IPS-18a (cell line): ENCODE measurements at regions not wholly inside any gene's neighbourhood (a gene's known extent, or its start where the extent isn't known, plus 50 kb on each side); places are given as distances from the start of the nearest gene placed in this dataset.

ENCODE experiments used
- H3K27ac ChIP-seq: one replicate; pipeline ENCODE4 v1.5.1; 2013; ENCODE audit warnings: low read length
- H3K27me3 ChIP-seq: one replicate; pipeline ENCODE4 v1.6.1; 2013; ENCODE audit warnings: mild to moderate bottlenecking, low read length; ENCODE audit not compliant: control insufficient read depth, insufficient read depth
- H3K36me3 ChIP-seq: one replicate; pipeline ENCODE4 v1.6.1; 2013; ENCODE audit warnings: low read depth, low read length; ENCODE audit not compliant: control insufficient read depth
- H3K4me1 ChIP-seq: one replicate; pipeline ENCODE4 v1.6.1; 2013; ENCODE audit warnings: low read depth, low read length; ENCODE audit not compliant: control insufficient read depth
- H3K4me3 ChIP-seq: one replicate; pipeline ENCODE4 v1.5.1; 2013; ENCODE audit warnings: low read length
- H3K9ac ChIP-seq: one replicate; pipeline ENCODE4 v1.6.1; 2013; ENCODE audit warnings: mild to moderate bottlenecking, low read length, moderate library complexity
- H3K9me3 ChIP-seq: one replicate; pipeline ENCODE4 v1.6.1; 2013; ENCODE audit warnings: low read depth, low read length; ENCODE audit not compliant: control insufficient read depth

- Histone ChIP-seq H3K4me1 (no peaks in the 10 kb centered on the region), H3K27ac (no peak overlapping the region), H3K9ac (no peak overlapping the region), H3K27me3 (no peaks in the 10 kb centered on the region), H3K4me3 (no peak overlapping the region), H3K9me3 (no peaks in the 10 kb centered on the region), H3K36me3 (no peaks in the 10 kb centered on the region)
These were observed 245.3 kb downstream of the HACE1 start for GRCh38 chr6:104614394-104614793.

- H3K27me3 ChIP-seq, result no peaks in the 10 kb centered on the region
- H3K36me3 ChIP-seq, result no peaks in the 10 kb centered on the region
- H3K9me3 ChIP-seq, result no peaks in the 10 kb centered on the region
- H3K4me1 ChIP-seq, result no peaks in the 10 kb centered on the region
- no peak overlapping the region for H3K27ac ChIP-seq
- no peak overlapping the region for H3K4me3 ChIP-seq
- no peak overlapping the region for H3K9ac ChIP-seq
These were observed 246.2 kb downstream of the HACE1 start for GRCh38 chr6:104613416-104614001.

GRCh38 chr6:104612541-104612940 lies 247.2 kb downstream of the HACE1 start:
- no peak overlapping the region for H3K27ac ChIP-seq
- H3K36me3 ChIP-seq, result no peaks in the 10 kb centered on the region
- H3K9ac ChIP-seq, result no peak overlapping the region
- no peak overlapping the region for H3K4me3 ChIP-seq
- no peaks in the 10 kb centered on the region for H3K4me1 ChIP-seq
- no peaks in the 10 kb centered on the region for H3K9me3 ChIP-seq
- no peaks in the 10 kb centered on the region for H3K27me3 ChIP-seq

GRCh38 chr6:104608101-104608500 lies 251.6 kb downstream of the HACE1 start:
- no peaks in the 10 kb centered on the region for H3K9me3 ChIP-seq
- H3K4me3 ChIP-seq, result no peak overlapping the region
- no peak overlapping the region for H3K27ac ChIP-seq

GRCh38 chr6:104607501-104607900 lies 252.2 kb downstream of the HACE1 start:
- Histone ChIP-seq H3K27me3 (no peaks in the 10 kb centered on the region), H3K27ac (no peak overlapping the region), H3K36me3 (no peaks in the 10 kb centered on the region), H3K4me1 (no peaks in the 10 kb centered on the region), H3K9ac (no peak overlapping the region), H3K9me3 (no peaks in the 10 kb centered on the region), H3K4me3 (no peak overlapping the region)

More at GRCh38 chr6:104608101-104608500, 251.6 kb downstream of the HACE1 start:
- Histone ChIP-seq H3K27me3 (no peaks in the 10 kb centered on the region), H3K36me3 (no peaks in the 10 kb centered on the region), H3K9ac (no peak overlapping the region), H3K4me1 (no peaks in the 10 kb centered on the region)

GRCh38 chr6:104606361-104606760 lies 253.4 kb downstream of the HACE1 start:
- Histone ChIP-seq H3K27me3 (no peaks in the 10 kb centered on the region), H3K4me1 (no peaks in the 10 kb centered on the region), H3K9ac (no peak overlapping the region), H3K4me3 (no peak overlapping the region), H3K9me3 (no peaks in the 10 kb centered on the region), H3K27ac (no peak overlapping the region), H3K36me3 (no peaks in the 10 kb centered on the region)

GRCh38 chr6:104604685-104605084 lies 255.0 kb downstream of the HACE1 start:
- Histone ChIP-seq H3K27ac (no peak overlapping the region), H3K4me3 (no peak overlapping the region), H3K9ac (no peak overlapping the region), H3K36me3 (no peaks in the 10 kb centered on the region), H3K9me3 (no peaks in the 10 kb centered on the region), H3K4me1 (no peaks in the 10 kb centered on the region), H3K27me3 (no peaks in the 10 kb centered on the region)

GRCh38 chr6:104603108-104603745 lies 256.5 kb downstream of the HACE1 start:
- Histone ChIP-seq H3K9me3 (no peaks in the 10 kb centered on the region), H3K9ac (no peak overlapping the region), H3K4me3 (no peak overlapping the region), H3K36me3 (no peaks in the 10 kb centered on the region), H3K27me3 (no peaks in the 10 kb centered on the region), H3K27ac (no peak overlapping the region), H3K4me1 (no peaks in the 10 kb centered on the region)

GRCh38 chr6:104601721-104602120 lies 258.0 kb downstream of the HACE1 start:
- Histone ChIP-seq H3K36me3 (no peaks in the 10 kb centered on the region), H3K4me1 (peaks cover 7% of the 10 kb centered on the region), H3K4me3 (no peak overlapping the region), H3K27ac (no peak overlapping the region), H3K27me3 (no peaks in the 10 kb centered on the region), H3K9me3 (no peaks in the 10 kb centered on the region), H3K9ac (no peak overlapping the region)

- Histone ChIP-seq H3K27ac (no peak overlapping the region), H3K36me3 (no peaks in the 10 kb centered on the region), H3K4me3 (no peak overlapping the region), H3K27me3 (no peaks in the 10 kb centered on the region), H3K4me1 (peaks cover 7% of the 10 kb centered on the region), H3K9me3 (no peaks in the 10 kb centered on the region), H3K9ac (no peak overlapping the region)
These were observed 258.5 kb downstream of the HACE1 start for GRCh38 chr6:104601131-104601651.

GRCh38 chr6:104600639-104600931 lies 259.1 kb downstream of the HACE1 start:
- Histone ChIP-seq H3K9ac (no peak overlapping the region), H3K27ac (no peak overlapping the region), H3K4me3 (no peak overlapping the region), H3K4me1 (peaks cover 7% of the 10 kb centered on the region), H3K9me3 (no peaks in the 10 kb centered on the region), H3K27me3 (no peaks in the 10 kb centered on the region), H3K36me3 (no peaks in the 10 kb centered on the region)
